GM12891 (cell line): ENCODE measurements at regions not wholly inside any gene's neighbourhood (a gene's known extent, or its start where the extent isn't known, plus 50 kb on each side); places are given as distances from the start of the nearest gene placed in this dataset.

Experiments
- POLR2A ChIP-seq: IDR thresholded peaks from 2 replicates; pipeline ENCODE4 v1.6.1; 2011; ENCODE audit warnings: low read depth, low read length, control low read depth
- POLR2AphosphoS5 ChIP-seq: IDR thresholded peaks from 2 replicates; pipeline ENCODE4 v1.6.1; 2011; ENCODE audit warnings: low read depth, low read length, control low read depth
- POU2F2 ChIP-seq: IDR thresholded peaks from 2 replicates; pipeline ENCODE4 v1.6.1; 2011; ENCODE audit warnings: low read depth, mild to moderate bottlenecking, control low read depth, low read length, moderate library complexity
- SPI1 ChIP-seq: IDR thresholded peaks from 2 replicates; pipeline ENCODE4 v1.6.1; 2011; ENCODE audit warnings: low read depth, low read length, control low read depth
- TAF1 ChIP-seq: IDR thresholded peaks from 2 replicates; pipeline ENCODE4 v1.6.1; 2011; ENCODE audit warnings: low read depth, low read length, control low read depth

DNA sequence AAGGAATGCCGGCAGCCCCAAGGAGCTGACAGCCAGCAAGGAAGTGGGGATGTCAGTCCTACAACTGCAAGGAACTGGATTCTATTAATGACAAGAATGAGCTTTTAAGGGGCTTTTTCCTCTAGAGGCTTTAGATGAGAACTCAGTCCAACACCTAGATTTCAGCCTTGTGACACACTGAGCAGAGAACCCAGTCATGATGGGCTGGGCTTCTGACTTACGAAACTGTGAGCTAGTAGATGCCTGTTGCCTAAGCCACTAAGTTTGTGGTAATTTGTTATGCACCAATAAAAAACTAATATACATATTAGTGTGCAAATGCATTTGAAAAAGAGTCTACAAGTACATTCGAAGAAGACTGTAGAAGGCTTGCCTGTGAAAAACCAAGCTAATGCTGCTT lies 263.3 kb downstream of the SOX4 start:
- TF ChIP-seq TAF1 = no peak
- TF ChIP-seq POLR2AphosphoS5 = no peak
- no peak for TF ChIP-seq POLR2A
- no peak for TF ChIP-seq POU2F2
- no peak for TF ChIP-seq SPI1
